Pons (tissue), 1 donor: ENCODE measurements at regions not wholly inside any gene's neighbourhood (a gene's known extent, or its start where the extent isn't known, plus 50 kb on each side); places are given as distances from the start of the nearest gene placed in this dataset.

Experiments used
- DNase-seq: peaks from one replicate; pipeline ENCODE4 v3.0.0-alpha.2; 2016; ENCODE audit warnings: low spot score

DNA sequence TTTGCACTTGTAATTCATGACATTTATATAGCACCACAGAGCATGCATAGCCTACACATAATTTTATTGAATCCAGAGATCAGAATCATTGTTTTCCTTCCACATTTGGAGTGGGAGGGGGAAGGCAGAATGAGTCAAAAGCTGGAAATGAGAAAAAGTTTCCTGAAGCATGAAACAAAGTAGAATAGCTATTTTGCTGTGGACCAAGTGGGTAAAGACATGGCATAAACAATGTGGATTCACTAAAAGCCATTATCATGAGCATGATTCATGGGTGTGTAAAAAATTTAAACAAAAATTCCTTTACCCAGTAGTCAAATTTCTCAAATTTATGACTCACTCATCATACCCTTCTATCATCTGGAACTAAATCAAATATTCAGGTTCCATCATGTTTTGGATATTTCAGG, 97.9 kb downstream of the YIPF5 start:
- no peak for DNase-seq

DNA sequence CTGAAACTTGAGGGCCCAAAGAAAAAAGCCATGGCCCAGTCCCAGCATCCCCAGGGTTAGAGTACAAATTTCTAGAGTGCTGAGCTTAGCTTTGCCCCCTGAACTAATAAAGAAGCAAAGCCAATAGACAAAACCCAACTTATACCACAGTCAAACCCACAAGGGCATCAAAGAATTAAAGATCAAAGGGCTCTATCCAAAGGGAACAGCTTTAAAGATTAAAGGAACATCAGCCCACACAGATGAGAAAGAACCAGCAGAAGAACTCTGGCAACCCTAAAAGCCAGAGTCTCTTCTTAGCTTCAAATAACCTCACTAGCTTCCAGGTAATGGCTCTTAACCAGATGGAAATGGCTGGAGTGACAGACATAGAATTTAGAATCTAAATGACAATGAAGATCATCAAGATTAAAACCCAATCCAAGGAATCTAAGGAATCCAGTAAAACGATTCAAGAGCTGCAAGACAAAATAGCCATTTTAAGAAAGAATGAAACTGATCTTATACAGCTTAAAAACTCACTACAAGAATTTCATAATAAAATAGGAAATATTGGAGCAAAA, 93.9 kb downstream of the YIPF5 start:
- DNase-seq: no peak

DNA sequence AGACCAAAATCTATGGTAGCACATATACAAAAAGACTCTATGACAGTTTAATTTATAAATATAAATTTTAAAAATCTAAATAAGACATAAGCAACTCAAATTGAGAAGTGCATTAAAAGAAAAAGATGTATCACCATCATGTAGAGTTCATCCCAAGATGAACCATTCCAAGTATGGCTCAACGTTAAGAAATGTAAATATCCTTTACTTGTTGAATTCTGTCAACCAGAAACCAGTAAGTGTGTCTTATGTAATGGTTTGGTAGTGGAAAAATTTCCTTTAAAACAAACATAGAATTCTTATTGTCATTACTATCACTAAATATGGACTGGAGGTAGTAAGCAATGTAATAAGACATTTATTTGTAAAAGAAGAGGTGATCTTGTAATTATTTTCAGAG, 87.3 kb downstream of the YIPF5 start:
- DNase-seq: no peak

- DNase-seq: no peak
Measured at GRCh38 chr5:144084971-144085370, 85.5 kb downstream of the YIPF5 start.

DNA sequence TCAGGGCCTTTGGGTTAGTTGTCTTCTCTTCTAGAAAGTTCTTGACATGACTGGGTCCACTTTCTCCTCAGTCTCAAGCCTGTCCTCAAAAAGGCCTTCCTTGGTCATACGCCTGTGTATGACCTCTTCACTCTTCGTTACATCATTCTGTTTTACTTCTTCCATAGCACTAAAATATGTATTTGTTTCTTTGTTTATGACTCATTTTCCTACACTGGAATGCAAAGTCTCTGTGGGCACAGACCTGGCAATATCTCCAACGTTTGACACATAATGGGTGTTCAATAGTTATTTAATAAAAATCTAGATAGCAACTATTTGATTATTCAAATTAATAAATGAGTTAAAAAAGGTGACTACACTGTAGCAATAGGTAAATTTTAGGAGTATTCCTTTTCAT, 85.1 kb downstream of the YIPF5 start:
- DNase-seq: no peak

DNA sequence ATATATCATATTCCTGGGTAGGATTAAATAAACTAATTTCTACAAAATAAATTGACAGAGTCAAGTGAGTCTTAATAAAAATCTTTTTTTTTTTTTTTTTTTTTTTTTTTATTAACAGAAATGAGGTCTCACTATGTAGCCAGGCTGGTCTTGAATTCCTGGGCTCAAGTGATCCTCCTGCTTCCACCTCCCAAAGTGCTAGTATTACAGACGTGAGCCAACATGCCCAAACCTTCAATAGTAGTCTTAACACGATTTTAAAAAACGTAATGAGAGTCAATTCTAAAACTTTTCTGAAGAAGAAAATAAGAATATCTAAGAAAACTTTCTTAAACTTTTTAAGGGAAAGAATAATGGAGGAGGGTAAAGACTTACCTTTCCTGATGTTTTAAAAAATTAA, 84.2 kb downstream of the YIPF5 start:
- no peak for DNase-seq

GRCh38 chr5:144087576-144087975, 82.9 kb downstream of the YIPF5 start:
- DNase-seq: no peak

DNA sequence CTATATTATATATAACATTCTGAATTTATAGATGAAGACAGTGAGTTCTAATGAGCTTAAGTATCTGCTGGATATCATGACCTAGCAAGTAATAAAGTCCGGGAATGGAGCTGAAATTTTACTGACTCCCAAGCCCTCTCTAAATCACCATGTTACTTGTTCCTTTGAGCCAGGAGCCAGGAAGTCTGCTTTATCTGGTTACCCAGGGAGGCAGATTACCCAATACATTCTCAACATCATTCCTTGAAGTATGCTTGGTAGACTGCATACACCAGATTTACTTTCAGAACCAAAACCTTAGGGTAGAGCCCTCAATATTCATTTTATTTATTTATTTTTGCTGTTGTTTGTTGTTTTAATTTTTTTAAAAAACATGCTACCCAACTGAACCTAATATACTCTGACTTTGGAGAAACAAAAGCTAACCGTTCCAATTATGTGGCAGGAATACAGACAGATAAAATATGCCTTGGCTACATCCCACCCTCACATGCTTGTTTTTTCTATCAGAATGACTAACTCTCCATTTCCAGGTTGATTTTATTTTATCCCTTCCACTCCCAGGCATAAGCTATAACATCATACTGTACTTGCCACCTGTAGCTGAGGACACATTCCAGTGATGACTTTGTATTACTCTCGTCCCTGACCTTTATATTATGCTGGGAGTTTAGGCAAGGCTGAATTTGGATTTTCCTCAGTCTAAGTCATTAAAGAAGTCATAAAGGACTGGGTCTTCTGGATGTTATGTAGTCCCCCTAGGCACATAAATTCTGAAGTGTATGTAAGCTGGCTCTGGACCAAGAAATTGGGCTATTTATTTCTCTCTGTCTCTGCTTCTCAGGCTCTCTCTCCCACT, 82.0 kb downstream of the YIPF5 start:
- DNase-seq: no peak

- no peak for DNase-seq
Measured at GRCh38 chr5:144089401-144090021, 80.9 kb downstream of the YIPF5 start.

- DNase-seq: no peak
Measured at GRCh38 chr5:144092508-144092907, 78.0 kb downstream of the YIPF5 start.

DNA sequence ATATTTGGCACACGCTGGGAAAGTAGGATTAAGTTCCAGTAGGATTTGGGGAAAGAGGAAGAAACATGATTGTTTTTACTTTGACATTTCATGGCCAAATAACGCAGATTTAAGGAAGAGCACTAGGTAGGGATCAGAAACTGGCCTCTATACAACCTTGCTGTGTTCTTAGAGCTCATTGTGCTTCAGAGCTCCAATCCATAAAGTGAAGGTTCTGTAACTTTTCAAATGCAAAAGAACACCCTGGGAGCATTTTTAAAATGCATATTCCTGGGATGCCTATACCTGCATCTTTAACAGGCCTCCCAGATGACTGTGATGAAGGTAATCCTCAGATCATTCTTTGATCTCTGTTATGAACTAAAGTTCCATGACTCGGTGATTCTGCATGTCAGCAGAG, 77.1 kb downstream of the YIPF5 start:
- no peak for DNase-seq

GRCh38 chr5:144093868-144094267, 76.6 kb downstream of the YIPF5 start:
- DNase-seq: no peak

- DNase-seq: no peak
Measured at GRCh38 chr5:144100702-144101101, 69.8 kb downstream of the YIPF5 start.

GRCh38 chr5:144101616-144102015, 68.8 kb downstream of the YIPF5 start:
- DNase-seq: no peak

- no peak for DNase-seq
Measured at GRCh38 chr5:144102361-144102760, 68.1 kb downstream of the YIPF5 start.

GRCh38 chr5:144102979-144103378, 67.5 kb downstream of the YIPF5 start:
- DNase-seq: no peak

DNA sequence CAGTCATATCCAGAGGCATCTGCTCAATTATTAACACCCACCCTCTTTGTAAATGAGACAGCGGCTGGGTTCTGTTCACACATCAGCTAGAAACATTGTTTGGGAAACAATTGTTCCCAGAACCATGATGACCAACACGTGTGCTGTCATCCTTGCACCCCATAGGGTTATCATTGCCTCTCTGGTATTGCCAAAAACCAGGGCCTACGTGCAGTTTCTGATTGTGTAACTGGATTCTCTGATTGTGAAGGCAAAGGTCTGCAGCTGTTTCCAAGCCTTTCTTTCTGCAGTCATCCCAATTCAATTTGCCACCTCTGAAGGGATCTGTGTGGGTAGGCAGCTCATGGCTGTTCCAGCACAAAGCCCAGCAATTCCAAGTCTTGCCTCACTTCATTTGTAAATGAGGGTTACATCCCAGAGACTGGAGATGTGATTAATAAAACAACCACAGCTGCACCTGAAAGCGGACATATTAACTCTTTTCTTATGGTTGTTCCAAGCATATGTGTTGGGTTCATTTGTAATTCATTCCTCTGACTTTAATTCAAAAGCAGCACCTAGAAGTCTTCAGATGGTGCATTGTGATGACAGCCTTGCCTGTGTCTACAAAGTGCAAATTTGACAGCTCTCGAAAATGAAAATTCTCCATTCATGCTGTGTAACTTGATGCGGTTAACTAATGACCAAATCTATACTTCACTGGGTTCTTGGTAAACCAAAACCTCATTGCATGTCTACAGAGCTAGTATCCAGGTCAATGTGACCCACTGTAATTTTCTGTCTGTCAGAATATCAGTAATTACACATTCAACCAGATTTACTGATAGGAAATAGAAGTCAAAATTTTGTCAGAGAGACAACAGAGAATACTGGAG, 66.6 kb downstream of the YIPF5 start:
- no peak for DNase-seq

DNA sequence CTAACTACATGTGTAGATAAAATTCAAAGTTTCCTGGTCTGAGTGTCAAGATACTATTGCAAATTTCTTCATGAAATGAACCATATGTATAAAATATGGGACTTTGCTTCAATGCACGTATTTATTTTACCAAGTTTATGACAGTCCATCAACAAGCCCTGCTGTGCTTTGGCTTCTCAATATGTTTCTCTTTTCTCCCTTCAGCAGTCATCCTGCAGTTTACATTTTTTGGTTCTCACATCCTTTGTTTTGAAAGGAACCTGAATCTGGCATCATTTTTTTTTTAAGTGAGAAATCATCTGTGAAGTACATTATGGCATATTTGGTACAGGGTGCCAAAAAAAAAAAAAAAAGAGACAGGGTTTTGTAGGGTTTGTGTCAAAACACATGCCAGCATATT, 65.1 kb downstream of the YIPF5 start:
- DNase-seq: no peak

GRCh38 chr5:144108131-144108530, 62.3 kb downstream of the YIPF5 start:
- DNase-seq: no peak
